SK-N-SH (cell line): ENCODE measurements at regions not wholly inside any gene's neighbourhood (a gene's known extent, or its start where the extent isn't known, plus 50 kb on each side); places are given as distances from the start of the nearest gene placed in this dataset.

Experiments used
- CTCF ChIA-PET: fragments of 300-600, 350-600 bp; formaldehyde crosslinking; extraction: SDS; loops from one replicate; lab custom pipeline; 2021; lab: Yijun Ruan, JAX
- POLR2A ChIA-PET: fragments of 350-600 bp; sonication (Branson Sonifier 250); formaldehyde crosslinking; extraction: SDS; loops from one replicate; lab custom pipeline; 2020; ENCODE audit warnings: antibody characterized with exemption, inconsistent platforms; lab: Yijun Ruan, JAX
- DNase-seq: peaks from one replicate; pipeline ENCODE4 v3.0.0; 2012
- H2AFZ ChIP-seq: fragments of 200-600 bp; sonication (generic); 2 replicates; pipeline ENCODE4 v1.8.1; 2016; ENCODE audit warnings: antibody characterized with exemption, mild to moderate bottlenecking, low read depth
- H3F3A ChIP-seq: fragments of 200-600 bp; sonication (generic); replicated peaks from 2 replicates; pipeline ENCODE3; 2016; ENCODE audit warnings: antibody characterized with exemption, mild to moderate bottlenecking; ENCODE audit not compliant: insufficient read depth
- H3K27ac ChIP-seq, 2 experiments: fragments of 200-500 bp in 1 of 2; fragments of 200-600 bp in 1 of 2; sonication (Bioruptor generic) in 1 of 2; sonication (generic), shearing (Covaris generic) in 1 of 2; 2 replicates each; pipeline versions ENCODE4 v1.5.1 to v1.6.1; 2014 to 2016; ENCODE audit warnings: low read depth in 2 of 2, inconsistent platforms in 1 of 2, low read length in 1 of 2, mild to moderate bottlenecking in 1 of 2, mixed read lengths in 1 of 2
- H3K27me3 ChIP-seq: fragments of 200-600 bp; sonication (generic), shearing (Covaris generic); 2 replicates; pipeline ENCODE4 v1.6.1; 2016; ENCODE audit warnings: mixed run types; ENCODE audit not compliant: insufficient read depth
- H3K36me3 ChIP-seq, 2 experiments: fragments of 200-500 bp in 1 of 2; fragments of 200-600 bp in 1 of 2; sonication (Bioruptor generic) in 1 of 2; sonication (generic) in 1 of 2; replicated peaks in 1 of 2; 2 replicates each; pipeline versions ENCODE3 to v1.5.1; 2014 to 2016; ENCODE audit warnings: low read length in 1 of 2, mild to moderate bottlenecking in 1 of 2; ENCODE audit not compliant: insufficient read depth in 2 of 2, control insufficient read depth in 1 of 2
- H3K4me1 ChIP-seq, 2 experiments: fragments of 200-500 bp in 1 of 2; fragments of 200-600 bp in 1 of 2; sonication (Bioruptor generic) in 1 of 2; sonication (generic), shearing (Covaris generic) in 1 of 2; 2 replicates each; pipeline versions ENCODE4 v1.5.1 to v1.6.1; 2014 to 2016; ENCODE audit warnings: low read depth in 1 of 2, low read length in 1 of 2, mixed run types in 1 of 2; ENCODE audit not compliant: insufficient read depth in 2 of 2, control insufficient read depth in 1 of 2
- H3K4me2 ChIP-seq: fragments of 200-600 bp; sonication (generic), shearing (Covaris generic); 2 replicates; pipeline ENCODE4 v1.6.1; 2017; ENCODE audit warnings: mixed run types
- H3K4me3 ChIP-seq, 2 experiments: fragments of 200-500 bp in 1 of 2; fragments of 200-600 bp in 1 of 2; sonication (Bioruptor generic) in 1 of 2; sonication (generic), shearing (Covaris generic) in 1 of 2; 2 replicates each; pipeline versions ENCODE4 v1.5.1 to v1.8.1; 2014 to 2016; ENCODE audit warnings: low read depth in 2 of 2, inconsistent platforms in 1 of 2, low read length in 1 of 2, mild to moderate bottlenecking in 1 of 2, mixed read lengths in 1 of 2, moderate library complexity in 1 of 2
- H3K79me2 ChIP-seq: fragments of 200-600 bp; sonication (generic); 2 replicates; pipeline ENCODE4 v1.8.1; 2017; ENCODE audit warnings: mild to moderate bottlenecking; ENCODE audit not compliant: insufficient read depth
- H3K9ac ChIP-seq: fragments of 200-600 bp; sonication (generic); 2 replicates; pipeline ENCODE4 v1.6.1; 2017; ENCODE audit warnings: mixed run types
- H3K9me2 ChIP-seq: fragments of 200-600 bp; sonication (generic); 2 replicates; pipeline ENCODE4 v1.6.1; 2017; ENCODE audit warnings: mixed run types
- H3K9me3 ChIP-seq: fragments of 200-600 bp; sonication (generic); 2 replicates; pipeline ENCODE4 v1.6.1; 2017; ENCODE audit warnings: mixed run types, mild to moderate bottlenecking, moderate library complexity
- H4K20me1 ChIP-seq: fragments of 200-600 bp; sonication (generic); 2 replicates; pipeline ENCODE4 v1.6.1; 2017; ENCODE audit warnings: mild to moderate bottlenecking, mixed run types; ENCODE audit not compliant: insufficient read depth
- ELF1 ChIP-seq: IDR thresholded peaks from 2 replicates; pipeline ENCODE4 v1.4.0; 2012
- EP300 ChIP-seq, 2 experiments: IDR thresholded peaks; 2 replicates each; pipeline versions ENCODE4 v1.4.0 to v1.6.1; 2012; ENCODE audit warnings: borderline replicate concordance in 1 of 2, low read depth in 1 of 2, low read length in 1 of 2
- EZH2phosphoT487 ChIP-seq: fragments of 200-600 bp; sonication (generic); IDR thresholded peaks from 2 replicates; pipeline ENCODE4 v1.6.1; 2017; ENCODE audit warnings: low read depth, mixed run types, mild to moderate bottlenecking, antibody characterized with exemption, moderate library complexity, borderline replicate concordance
- FOXJ3 ChIP-seq: sonication (generic); formaldehyde crosslinking; IDR thresholded peaks from 2 replicates; pipeline ENCODE4 v1.5.1; 2020; ENCODE audit warnings: mild to moderate bottlenecking, missing genetic modification reagents
- FOXM1 ChIP-seq: IDR thresholded peaks from 2 replicates; pipeline ENCODE4 v1.4.0; 2012; ENCODE audit warnings: low read depth, mild to moderate bottlenecking
- IRF3 ChIP-seq: fragments of 150-350 bp; IDR thresholded peaks from 2 replicates; pipeline ENCODE4 v1.6.1; 2016; ENCODE audit warnings: mild to moderate bottlenecking, low read depth, low read length
- JUND ChIP-seq: IDR thresholded peaks from 2 replicates; pipeline ENCODE4 v1.4.0; 2012
- MAX ChIP-seq: IDR thresholded peaks from 2 replicates; pipeline ENCODE4 v1.4.0; 2012; ENCODE audit warnings: low read depth
- MEF2A ChIP-seq: IDR thresholded peaks from 2 replicates; pipeline ENCODE4 v1.4.0; 2012; ENCODE audit warnings: low read depth, borderline replicate concordance
- MXI1 ChIP-seq: IDR thresholded peaks from 2 replicates; pipeline ENCODE4 v1.6.1; 2012; ENCODE audit warnings: mild to moderate bottlenecking, low read depth, low read length, improper control_type of control experiment
- NFIC ChIP-seq: IDR thresholded peaks from 2 replicates; pipeline ENCODE4 v1.4.0; 2012; ENCODE audit warnings: borderline replicate concordance
- PBX3 ChIP-seq: IDR thresholded peaks from 2 replicates; pipeline ENCODE4; 2012
- POLR2AphosphoS5 ChIP-seq: IDR thresholded peaks from 2 replicates; pipeline ENCODE4 v1.6.1; 2012; ENCODE audit warnings: low read depth, low read length
- RCOR1 ChIP-seq: fragments of 150-350 bp; IDR thresholded peaks from 2 replicates; pipeline ENCODE4 v1.6.1; 2017; ENCODE audit warnings: antibody characterized with exemption, low read length
- REST ChIP-seq: IDR thresholded peaks from 2 replicates; pipeline ENCODE4 v1.6.1; 2012; ENCODE audit warnings: mild to moderate bottlenecking, low read depth, low read length, moderate library complexity
- RFX5 ChIP-seq: IDR thresholded peaks from 2 replicates; pipeline ENCODE4 v1.6.1; 2012; ENCODE audit warnings: mild to moderate bottlenecking, improper control_type of control experiment, low read length
- ZBTB33 ChIP-seq: IDR thresholded peaks from 2 replicates; pipeline ENCODE4 v1.4.0; 2012; ENCODE audit warnings: low read depth, borderline replicate concordance
- WGBS: methylation state at CpG from one replicate; pipeline ENCODE4 v1.1.6; 2017; ENCODE audit warnings: low lambda C conversion rate; 5-methylcytosine and 5-hydroxymethylcytosine counted together

- CTCF ChIA-PET: interaction anchor here (1.1 kb wide), 1 partner anchor 13 kb away, joined by 3 read pairs; no protein-coding TSS in a partner anchor
- 0% methylated on average over 3 of the region's 3 CpGs for WGBS
- no peak for TF ChIP-seq IRF3
- TF ChIP-seq FOXM1: no peak
- TF ChIP-seq POLR2AphosphoS5: no peak
- TF ChIP-seq JUND: no peak
- TF ChIP-seq MAX: no peak
- no peak for TF ChIP-seq MEF2A
- TF ChIP-seq REST: no peak
- TF ChIP-seq RCOR1: no peak
- no peak for TF ChIP-seq EZH2phosphoT487
- TF ChIP-seq FOXJ3 (CRISPR knock-in tag): no peak
- no peak for TF ChIP-seq MXI1
- TF ChIP-seq RFX5: no peak
- no peak for TF ChIP-seq PBX3
- TF ChIP-seq ZBTB33: no peak
- no peak for TF ChIP-seq ELF1
- no peak for TF ChIP-seq EP300 (IDR thresholded peaks at IDR 0.05; ENCODE audit: borderline replicate concordance in 1 of 2, low read depth in 1 of 2, low read length in 1 of 2)
- TF ChIP-seq NFIC: no peak
These were observed 252.6 kb downstream of the ACTL7B start for GRCh38 chr9:108603141-108603540.

More at GRCh38 chr9:108603141-108603540, 252.6 kb downstream of the ACTL7B start:
- Histone ChIP-seq H3K4me1 (no peaks in the 10 kb centered on the region), H3K27me3 (peaks cover 14% of the 10 kb centered on the region; the same call in 1 of the 2 replicates), H4K20me1 (no peaks in the 10 kb centered on the region), H3K79me2 (no peaks in the 10 kb centered on the region), H3F3A (no peaks in the 10 kb centered on the region), H3K9me2 (no peaks in the 10 kb centered on the region), H3K9ac (no peak overlapping the region), H3K9me3 (no peaks in the 10 kb centered on the region), H3K27ac (no peak overlapping the region), H3K36me3 (no peaks in the 10 kb centered on the region), H2AFZ (no peak overlapping the region), H3K4me3 (no peak overlapping the region), H3K4me2 (no peak overlapping the region)
- DNase-seq: no peak
- POLR2A ChIA-PET: no interaction called here
